ENCODE measurements at regions not wholly inside any gene's neighbourhood (a gene's known extent, or its start where the extent isn't known, plus 50 kb on each side); places are given as distances from the start of the nearest gene placed in this dataset.
"Not testable (repeated sequence)": the region's sequence is repeated elsewhere in the genome, so short reads cannot be mapped to it uniquely, and the experiment has no call there.

- not testable (repeated sequence) for H3K4me3 ChIP-seq (ENCODE audit: low read length); DNase-seq (ENCODE audit: low read depth, low spot score)
Observed at GRCh38 chr1:194858811-194859480, 1672.5 kb upstream of the B3GALT2 start.

- DNase-seq (ENCODE audit: low read depth, low spot score): no peak
- no peak overlapping the region for H3K4me3 ChIP-seq (ENCODE audit: low read length)
Observed at GRCh38 chr1:194857413-194857812, 1671.0 kb upstream of the B3GALT2 start.

GRCh38 chr1:194848846-194849245 lies 1662.4 kb upstream of the B3GALT2 start:
- no peak for DNase-seq (ENCODE audit: low read depth, low spot score)
- no peak overlapping the region for H3K4me3 ChIP-seq (ENCODE audit: low read length)

GRCh38 chr1:194846488-194846887 lies 1660.1 kb upstream of the B3GALT2 start:
- no peak overlapping the region for H3K4me3 ChIP-seq (ENCODE audit: low read length)
- no peak for DNase-seq (ENCODE audit: low read depth, low spot score)

- H3K4me3 ChIP-seq (ENCODE audit: low read length): no peak overlapping the region
- no peak for DNase-seq (ENCODE audit: low read depth, low spot score)
Observed at GRCh38 chr1:194843077-194843476, 1656.7 kb upstream of the B3GALT2 start.

- H3K4me3 ChIP-seq (ENCODE audit: low read length): no peak overlapping the region
- no peak for DNase-seq (ENCODE audit: low read depth, low spot score)
Observed at GRCh38 chr1:194833111-194833510, 1646.7 kb upstream of the B3GALT2 start.

GRCh38 chr1:194831595-194831994 lies 1645.2 kb upstream of the B3GALT2 start:
- not testable (repeated sequence) for H3K4me3 ChIP-seq (ENCODE audit: low read length); DNase-seq (ENCODE audit: low read depth, low spot score)

- DNase-seq (ENCODE audit: low read depth, low spot score): no peak
Observed at GRCh38 chr1:194830387-194830786, 1644.0 kb upstream of the B3GALT2 start.

GRCh38 chr1:194829492-194829891 lies 1643.1 kb upstream of the B3GALT2 start:
- no peak overlapping the region for H3K4me3 ChIP-seq (ENCODE audit: low read length)
- no peak for DNase-seq (ENCODE audit: low read depth, low spot score)

More at GRCh38 chr1:194830387-194830786, 1644.0 kb upstream of the B3GALT2 start:
- H3K4me3 ChIP-seq (ENCODE audit: low read length): no peak overlapping the region

- no peak for DNase-seq (ENCODE audit: low read depth, low spot score)
- H3K4me3 ChIP-seq (ENCODE audit: low read length): no peak overlapping the region
Observed at GRCh38 chr1:194825382-194825781, 1639.0 kb upstream of the B3GALT2 start.

GRCh38 chr1:194821091-194821490 lies 1634.7 kb upstream of the B3GALT2 start:
- H3K4me3 ChIP-seq (ENCODE audit: low read length): no peak overlapping the region
- DNase-seq (ENCODE audit: low read depth, low spot score): no peak

GRCh38 chr1:194818674-194819073 lies 1632.3 kb upstream of the B3GALT2 start:
- no peak overlapping the region for H3K4me3 ChIP-seq (ENCODE audit: low read length)
- DNase-seq (ENCODE audit: low read depth, low spot score): no peak

- no peak for DNase-seq (ENCODE audit: low read depth, low spot score)
- no peak overlapping the region for H3K4me3 ChIP-seq (ENCODE audit: low read length)
Observed at GRCh38 chr1:194816859-194817258, 1630.4 kb upstream of the B3GALT2 start.

GRCh38 chr1:194813096-194813495 lies 1626.7 kb upstream of the B3GALT2 start:
- no peak overlapping the region for H3K4me3 ChIP-seq (ENCODE audit: low read length)
- no peak for DNase-seq (ENCODE audit: low read depth, low spot score)

- no peak overlapping the region for H3K4me3 ChIP-seq (ENCODE audit: low read length)
- no peak for DNase-seq (ENCODE audit: low read depth, low spot score)
Observed at GRCh38 chr1:194809665-194810064, 1623.3 kb upstream of the B3GALT2 start.

- no peak for DNase-seq (ENCODE audit: low read depth, low spot score)
- no peak overlapping the region for H3K4me3 ChIP-seq (ENCODE audit: low read length)
Observed at GRCh38 chr1:194809215-194809614, 1622.8 kb upstream of the B3GALT2 start.

GRCh38 chr1:194807530-194808220 lies 1621.3 kb upstream of the B3GALT2 start:
- H3K4me3 ChIP-seq (ENCODE audit: low read length): no peak overlapping the region
- no peak for DNase-seq (ENCODE audit: low read depth, low spot score)

- no peak for DNase-seq (ENCODE audit: low read depth, low spot score)
- no peak overlapping the region for H3K4me3 ChIP-seq (ENCODE audit: low read length)
Observed at GRCh38 chr1:194802572-194802971, 1616.2 kb upstream of the B3GALT2 start.

- H3K4me3 ChIP-seq (ENCODE audit: low read length): no peak overlapping the region
- no peak for DNase-seq (ENCODE audit: low read depth, low spot score)
Observed at GRCh38 chr1:194795917-194796593, 1609.6 kb upstream of the B3GALT2 start.

GRCh38 chr1:194787001-194787400 lies 1600.6 kb upstream of the B3GALT2 start:
- no peak for DNase-seq (ENCODE audit: low read depth, low spot score)
- H3K4me3 ChIP-seq (ENCODE audit: low read length): no peak overlapping the region

All from Jurkat, Clone E6-1 (cell line).